ENCODE measurements at regions not wholly inside any gene's neighbourhood (a gene's known extent, or its start where the extent isn't known, plus 50 kb on each side); places are given as distances from the start of the nearest gene placed in this dataset.

DNA sequence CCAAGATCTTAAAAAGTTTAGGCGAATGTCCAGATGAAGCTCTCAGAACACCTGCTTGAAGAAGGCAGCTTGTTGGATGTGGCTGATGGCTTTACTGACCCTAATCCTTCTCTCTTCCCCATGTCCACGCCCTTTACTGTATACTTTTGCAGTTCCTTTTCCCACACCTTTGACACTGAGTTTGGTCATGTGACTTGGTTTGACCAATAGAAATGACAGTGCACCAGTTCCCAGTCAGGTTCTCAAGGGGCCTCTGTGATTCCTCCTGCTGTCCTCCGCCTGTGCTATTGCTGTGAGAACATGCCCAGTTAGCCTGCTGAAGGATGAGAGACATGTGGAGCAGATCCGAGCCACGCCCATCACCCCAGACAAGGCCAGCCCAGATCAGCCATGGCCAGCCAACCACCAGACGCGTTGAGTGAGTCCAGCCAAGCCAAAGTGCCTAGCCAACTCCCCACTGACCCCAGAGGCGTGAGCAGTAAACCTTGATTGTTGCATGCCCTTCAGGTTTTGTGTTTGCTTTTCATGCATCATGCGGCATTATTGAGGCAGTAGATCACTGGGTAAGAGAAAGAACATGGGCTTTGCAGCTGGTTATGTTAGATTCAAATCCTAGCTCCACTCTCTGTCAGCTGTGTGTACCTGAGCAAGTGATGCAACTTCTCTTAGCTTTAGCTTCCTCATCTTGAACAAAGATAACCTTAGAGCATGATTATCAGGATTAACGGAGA is 258.0 kb upstream of the SIX2 start:
- TF ChIP-seq, protein P1, sequence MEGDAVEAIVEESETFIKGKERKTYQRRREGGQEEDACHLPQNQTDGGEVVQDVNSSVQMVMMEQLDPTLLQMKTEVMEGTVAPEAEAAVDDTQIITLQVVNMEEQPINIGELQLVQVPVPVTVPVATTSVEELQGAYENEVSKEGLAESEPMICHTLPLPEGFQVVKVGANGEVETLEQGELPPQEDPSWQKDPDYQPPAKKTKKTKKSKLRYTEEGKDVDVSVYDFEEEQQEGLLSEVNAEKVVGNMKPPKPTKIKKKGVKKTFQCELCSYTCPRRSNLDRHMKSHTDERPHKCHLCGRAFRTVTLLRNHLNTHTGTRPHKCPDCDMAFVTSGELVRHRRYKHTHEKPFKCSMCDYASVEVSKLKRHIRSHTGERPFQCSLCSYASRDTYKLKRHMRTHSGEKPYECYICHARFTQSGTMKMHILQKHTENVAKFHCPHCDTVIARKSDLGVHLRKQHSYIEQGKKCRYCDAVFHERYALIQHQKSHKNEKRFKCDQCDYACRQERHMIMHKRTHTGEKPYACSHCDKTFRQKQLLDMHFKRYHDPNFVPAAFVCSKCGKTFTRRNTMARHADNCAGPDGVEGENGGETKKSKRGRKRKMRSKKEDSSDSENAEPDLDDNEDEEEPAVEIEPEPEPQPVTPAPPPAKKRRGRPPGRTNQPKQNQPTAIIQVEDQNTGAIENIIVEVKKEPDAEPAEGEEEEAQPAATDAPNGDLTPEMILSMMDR (IDR thresholded peaks at IDR 0.05; ENCODE audit: low read length), result no peak
- TF ChIP-seq EZH2 (optimal IDR thresholded peaks at IDR 0.05; ENCODE audit: low read depth, low read length), result no peak
- TF ChIP-seq EZH2phosphoT487 (IDR thresholded peaks at IDR 0.05; ENCODE audit: low read length), result no peak
